GM21723 (cell line): ENCODE measurements at regions not wholly inside any gene's neighbourhood (a gene's known extent, or its start where the extent isn't known, plus 50 kb on each side); places are given as distances from the start of the nearest gene placed in this dataset.
"Not testable (repeated sequence)": the region's sequence is repeated elsewhere in the genome, so short reads cannot be mapped to it uniquely, and the experiment has no call there.

Experiments used
- ATAC-seq: cut with Tn5 transposase; IDR thresholded peaks from one replicate; pipeline ENCODE4 v1.9.1; 2021; ENCODE audit warnings: mild to moderate bottlenecking, moderate library complexity; ENCODE audit not compliant: unreplicated experiment

GRCh38 chr21:17343055-17343454 lies 169.8 kb upstream of the CXADR start:
- ATAC-seq, result no peak

DNA sequence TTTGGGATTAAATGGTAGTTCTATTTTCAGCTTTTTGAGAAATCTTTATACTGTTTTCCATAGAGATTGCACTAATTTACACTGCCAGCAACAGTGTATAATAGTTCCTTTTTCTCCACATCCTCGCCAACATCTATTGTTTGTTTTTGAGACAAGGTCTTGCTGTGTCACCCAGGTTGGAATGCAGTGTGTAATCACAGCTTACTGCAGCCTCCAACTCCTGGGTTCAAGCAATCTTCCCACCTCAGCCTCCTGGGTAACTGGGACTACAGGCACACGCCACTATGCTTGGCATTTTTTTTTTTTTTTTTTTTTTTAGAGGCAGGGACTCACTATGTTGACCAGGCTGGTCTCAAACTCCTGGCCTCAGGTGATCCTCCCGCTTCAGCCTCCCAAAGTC lies 164.5 kb upstream of the CXADR start:
- no peak for ATAC-seq

- ATAC-seq, result no peak
Measured at GRCh38 chr21:17348849-17349248, 164.0 kb upstream of the CXADR start.

DNA sequence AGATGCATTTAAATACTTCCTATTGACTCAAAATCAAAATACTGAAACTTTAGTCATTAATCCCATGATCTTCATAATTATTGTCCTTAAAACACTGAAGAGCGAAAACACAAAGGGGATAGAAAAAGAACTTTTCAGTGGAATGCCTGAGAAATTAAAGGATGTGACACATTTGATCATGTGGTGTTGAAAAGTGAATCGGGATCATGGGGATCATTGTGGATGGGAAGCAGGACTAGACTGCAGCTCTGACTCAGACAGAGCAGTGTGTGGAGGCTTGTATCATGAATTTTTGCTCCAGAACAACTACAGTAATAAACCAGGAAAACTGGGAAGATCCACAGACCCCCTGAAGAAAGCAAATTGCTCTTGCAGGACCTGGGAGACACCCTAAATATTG lies 161.1 kb upstream of the CXADR start:
- ATAC-seq, result no peak

DNA sequence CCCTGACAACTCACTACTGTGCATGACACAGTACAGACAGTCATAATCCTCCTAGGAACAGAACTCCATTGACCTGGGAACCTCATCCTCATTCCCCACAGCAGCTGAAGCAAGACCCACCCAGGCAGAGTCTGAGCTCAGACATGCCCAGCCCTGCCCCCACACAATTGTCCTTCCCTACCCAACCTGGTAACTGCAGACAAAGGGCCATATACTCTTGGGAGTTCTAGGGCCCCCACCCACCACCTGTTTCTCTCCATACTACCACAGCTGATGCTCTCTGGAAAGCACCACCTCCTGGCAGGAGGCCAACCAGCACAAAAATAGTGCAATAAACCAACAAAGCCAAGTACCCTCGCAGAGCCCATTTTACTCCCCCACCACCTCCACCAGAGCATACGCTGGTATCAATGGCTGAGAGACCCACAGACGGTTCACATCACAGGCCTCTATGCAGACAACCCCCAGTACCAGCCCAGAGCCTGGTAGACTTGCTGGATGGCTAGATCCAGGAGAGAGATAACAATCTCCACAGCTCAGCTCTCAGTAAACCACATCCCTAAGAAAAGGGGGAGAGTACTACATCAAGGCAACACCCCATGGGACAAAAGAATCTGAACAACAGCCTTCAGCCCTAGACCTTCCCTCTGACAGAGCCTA lies 159.7 kb upstream of the CXADR start:
- ATAC-seq, result no peak

DNA sequence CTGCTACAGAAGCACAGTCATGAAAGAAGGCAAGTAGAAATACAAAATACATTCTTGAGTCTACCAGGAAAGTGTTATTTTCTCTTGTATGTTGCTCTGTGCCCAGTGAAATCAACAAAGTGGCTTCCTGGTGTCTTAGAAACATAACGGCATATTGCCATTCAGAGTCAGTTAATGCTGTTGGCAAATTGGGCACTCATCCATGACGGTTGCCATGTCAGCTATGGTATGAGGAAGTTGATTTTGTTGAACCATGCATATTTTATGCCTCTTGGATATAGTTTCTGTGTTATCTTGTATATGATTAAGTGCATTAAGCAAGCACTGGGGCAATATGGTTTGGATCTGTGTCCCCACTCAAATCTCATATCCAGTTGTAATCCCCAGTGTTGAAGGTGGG lies 153.1 kb upstream of the CXADR start:
- ATAC-seq, result no peak

GRCh38 chr21:17368748-17369363 lies 144.0 kb upstream of the CXADR start:
- no peak for ATAC-seq

DNA sequence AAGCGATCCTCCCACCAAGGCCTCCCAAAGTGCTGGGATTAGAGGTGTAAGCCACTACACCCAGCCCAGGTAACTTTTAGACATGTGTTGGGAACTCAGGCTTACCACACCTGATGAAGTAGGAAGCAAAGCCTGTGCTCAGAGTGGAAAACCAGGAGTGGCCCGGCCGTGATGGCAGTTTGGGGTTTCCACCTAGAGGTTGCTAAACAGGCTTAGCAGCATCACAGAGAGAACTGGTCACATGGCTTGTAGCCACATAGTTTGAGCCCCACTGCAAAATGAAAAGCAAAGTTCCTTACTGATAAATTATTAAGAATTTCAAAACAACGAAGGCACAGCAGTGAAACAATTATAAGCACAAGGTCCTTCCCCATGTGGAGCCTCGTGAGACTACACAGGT lies 142.6 kb upstream of the CXADR start:
- ATAC-seq, result no peak

GRCh38 chr21:17370916-17371315 lies 141.9 kb upstream of the CXADR start:
- no peak for ATAC-seq

DNA sequence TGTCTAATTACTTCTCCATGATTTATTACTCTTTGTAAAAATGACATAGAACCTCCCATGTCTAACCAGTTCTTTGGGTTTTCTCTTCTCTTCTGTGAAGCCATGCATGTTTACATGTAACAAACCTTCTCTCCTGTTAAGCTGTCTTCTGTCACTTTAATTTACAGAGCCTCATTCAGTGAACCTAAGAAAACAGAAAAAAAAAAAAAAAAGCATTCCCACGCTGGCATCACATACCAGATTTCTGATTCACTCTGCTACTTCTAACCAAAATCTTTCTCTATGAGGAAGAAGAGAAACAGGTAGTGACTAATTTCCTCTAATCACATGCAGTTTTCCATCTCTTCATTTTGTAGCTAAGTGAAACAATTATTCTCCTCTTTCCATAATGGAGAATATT lies 141.4 kb upstream of the CXADR start:
- no peak for ATAC-seq

GRCh38 chr21:17372200-17372599 lies 140.6 kb upstream of the CXADR start:
- no peak for ATAC-seq

- ATAC-seq, result no peak
Measured at GRCh38 chr21:17386498-17386897, 126.3 kb upstream of the CXADR start.

GRCh38 chr21:17387030-17387617 lies 125.7 kb upstream of the CXADR start:
- peak; percentile 79 for ATAC-seq

GRCh38 chr21:17388226-17388625 lies 124.6 kb upstream of the CXADR start:
- no peak for ATAC-seq

DNA sequence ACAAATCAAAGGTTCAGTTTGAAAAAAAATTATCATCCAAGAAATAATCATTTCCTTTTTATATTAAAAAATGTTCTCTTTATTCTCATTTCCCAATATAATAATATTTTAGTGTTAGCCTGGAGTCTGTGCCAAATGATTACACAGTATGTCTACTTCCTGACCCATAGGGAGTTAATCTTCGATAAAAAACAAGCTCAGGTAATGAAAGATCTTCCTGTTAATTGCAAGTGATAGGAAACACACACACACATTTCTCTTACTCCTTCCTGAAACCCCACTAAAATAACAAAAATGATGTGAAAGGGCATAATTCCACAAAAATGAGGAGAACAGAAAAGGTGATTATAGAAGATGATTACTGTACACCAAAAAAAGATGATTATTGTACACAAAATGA lies 123.5 kb upstream of the CXADR start:
- no peak for ATAC-seq

- ATAC-seq, result no peak
Measured at GRCh38 chr21:17390569-17390968, 122.3 kb upstream of the CXADR start.

DNA sequence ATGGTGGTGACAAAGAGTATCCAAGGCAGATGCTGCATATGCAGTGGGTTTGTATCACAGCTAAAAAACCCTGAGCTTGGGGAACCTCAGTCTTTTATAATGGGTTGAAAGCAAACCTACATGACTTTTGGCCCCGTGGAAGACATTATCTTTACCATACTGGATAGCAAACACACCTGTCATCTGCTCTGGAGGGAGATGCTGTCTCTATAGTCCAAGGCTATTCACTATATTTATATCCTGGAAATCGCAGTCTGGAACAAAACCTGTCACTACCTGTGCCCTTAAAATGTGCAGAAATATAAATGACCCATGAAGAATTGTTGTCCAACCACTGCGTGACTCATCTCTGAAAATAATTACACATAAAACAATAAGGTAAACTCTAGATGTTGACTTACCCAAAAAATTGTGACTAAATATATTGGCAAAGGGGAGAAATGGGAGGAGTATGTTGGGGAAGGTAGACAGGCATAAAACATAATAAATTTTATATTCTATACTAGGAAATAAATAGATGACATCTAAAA lies 121.0 kb upstream of the CXADR start:
- no peak for ATAC-seq

GRCh38 chr21:17393413-17393812 lies 119.4 kb upstream of the CXADR start:
- no peak for ATAC-seq

DNA sequence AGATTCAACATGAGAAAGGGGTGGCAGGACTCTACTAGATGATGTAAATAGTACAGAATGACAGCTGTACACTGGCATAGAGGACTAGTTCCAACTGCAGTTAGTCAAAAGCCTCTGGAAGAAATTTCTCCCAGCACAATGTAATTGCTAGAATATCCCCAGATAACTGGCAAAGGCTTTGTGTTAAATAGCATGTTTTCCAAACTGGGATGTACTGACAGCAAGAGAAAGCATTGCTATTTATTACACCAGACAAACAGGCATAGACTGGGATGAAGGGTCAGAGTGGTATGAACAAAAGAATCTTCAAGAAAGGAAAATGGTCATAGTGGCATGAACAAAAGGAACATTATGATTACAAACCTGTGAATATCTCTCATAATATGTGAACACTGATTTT lies 115.9 kb upstream of the CXADR start:
- ATAC-seq, result no peak

GRCh38 chr21:17397703-17398102 lies 115.1 kb upstream of the CXADR start:
- no peak for ATAC-seq

DNA sequence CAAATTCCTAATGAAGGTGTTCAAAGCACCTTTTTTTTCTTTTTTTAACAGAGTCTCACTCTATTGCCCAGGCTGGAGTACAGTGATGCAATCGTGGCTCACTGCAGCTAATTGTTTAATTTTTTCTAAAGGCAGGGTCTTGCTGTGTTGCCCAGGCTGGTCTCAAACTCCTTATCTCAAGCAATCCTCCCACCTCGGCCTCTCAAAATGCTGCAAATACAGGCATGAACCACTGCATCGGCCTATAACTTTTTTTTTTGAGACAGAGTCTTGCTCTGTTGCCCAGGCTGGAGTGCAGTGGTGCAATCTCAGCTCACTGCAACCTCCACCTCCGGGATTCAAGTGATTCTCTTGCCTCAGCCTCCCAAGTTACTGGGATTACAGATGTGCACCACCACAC lies 113.9 kb upstream of the CXADR start:
- not testable (repeated sequence) for ATAC-seq

- ATAC-seq, result no peak
Measured at GRCh38 chr21:17402937-17403336, 109.9 kb upstream of the CXADR start.
